SU-DHL-6 (cell line): ENCODE measurements at regions not wholly inside any gene's neighbourhood (a gene's known extent, or its start where the extent isn't known, plus 50 kb on each side); places are given as distances from the start of the nearest gene placed in this dataset.
"Not testable (repeated sequence)": the region's sequence is repeated elsewhere in the genome, so short reads cannot be mapped to it uniquely, and the experiment has no call there.

Experiments used
- H2AFZ ChIP-seq: fragments of 200-600 bp; sonication (generic); 2 replicates; pipeline ENCODE4 v1.6.1; 2014; ENCODE audit warnings: low read depth, mild to moderate bottlenecking, moderate library complexity, mixed read lengths, antibody characterized with exemption, low read length; ENCODE audit not compliant: severe bottlenecking
- H3F3A ChIP-seq: fragments of 200-600 bp; shearing (Covaris generic); 2 replicates; pipeline ENCODE4 v1.6.0; 2016; ENCODE audit warnings: antibody characterized with exemption, mild to moderate bottlenecking; ENCODE audit not compliant: insufficient read depth
- H3K27ac ChIP-seq: fragments of 200-600 bp; sonication (generic); 2 replicates; pipeline ENCODE4 v1.5.1; 2016; ENCODE audit warnings: low read depth, mild to moderate bottlenecking, low read length, moderate library complexity, mixed read lengths
- H3K27me3 ChIP-seq: fragments of 200-600 bp; sonication (generic), shearing (Covaris generic); 2 replicates; pipeline ENCODE4 v1.6.0; 2014; ENCODE audit warnings: mild to moderate bottlenecking, low read length
- H3K36me3 ChIP-seq: fragments of 200-600 bp; sonication (generic); 2 replicates; pipeline ENCODE4 v1.6.1; 2014; ENCODE audit warnings: mild to moderate bottlenecking, low read length, mixed read lengths
- H3K4me2 ChIP-seq: fragments of 300-600, 200-600 bp; shearing (Covaris generic), sonication (generic); 2 replicates; pipeline ENCODE4 v1.6.0; 2014; ENCODE audit warnings: low read length, low read depth, mild to moderate bottlenecking; ENCODE audit not compliant: poor library complexity, severe bottlenecking
- H3K4me3 ChIP-seq: fragments of 200-600 bp; sonication (generic); 2 replicates; pipeline ENCODE4 v1.5.1; 2014; ENCODE audit warnings: antibody characterized with exemption, low read length, mild to moderate bottlenecking, mixed read lengths; ENCODE audit not compliant: insufficient read depth, poor library complexity, severe bottlenecking
- H3K79me2 ChIP-seq: fragments of 200-600 bp; sonication (generic); 2 replicates; pipeline ENCODE4 v1.6.1; 2014; ENCODE audit warnings: mild to moderate bottlenecking, low read length, moderate library complexity; ENCODE audit not compliant: insufficient read depth
- H3K9ac ChIP-seq: fragments of 200-600 bp; sonication (generic); 2 replicates; pipeline ENCODE4 v1.7.0; 2014; ENCODE audit warnings: mild to moderate bottlenecking, low read length
- H3K9me2 ChIP-seq: fragments of 200-600 bp; sonication (generic); replicated peaks from 2 replicates; pipeline ENCODE4 v1.6.1; 2014; ENCODE audit warnings: low read length; ENCODE audit not compliant: insufficient read depth
- H3K9me3 ChIP-seq: fragments of 200-600 bp; sonication (generic); 2 replicates; pipeline ENCODE4 v1.6.1; 2014; ENCODE audit warnings: low read length, mixed read lengths; ENCODE audit not compliant: insufficient read depth
- H4K20me1 ChIP-seq: fragments of 200-600 bp; sonication (generic); 2 replicates; pipeline ENCODE4 v1.6.1; 2014; ENCODE audit warnings: low read depth, mild to moderate bottlenecking, antibody characterized with exemption, low read length, moderate library complexity, mixed read lengths
- EZH2phosphoT487 ChIP-seq: fragments of 200-600 bp; sonication (generic), shearing (Covaris generic); conservative IDR thresholded peaks from 2 replicates; pipeline ENCODE4 v1.6.1; 2018; ENCODE audit warnings: mild to moderate bottlenecking, antibody characterized with exemption, low read length, moderate library complexity, mixed read lengths
- TF ChIP-seq, protein P1 (sequence below): fragments of 200-600 bp; sonication (generic); IDR thresholded peaks from one replicate; pipeline ENCODE4 v1.5.1; 2017; ENCODE audit warnings: antibody characterized with exemption, mild to moderate bottlenecking, low read length, moderate library complexity; ENCODE audit not compliant: insufficient read depth, poor library complexity, severe bottlenecking

DNA sequence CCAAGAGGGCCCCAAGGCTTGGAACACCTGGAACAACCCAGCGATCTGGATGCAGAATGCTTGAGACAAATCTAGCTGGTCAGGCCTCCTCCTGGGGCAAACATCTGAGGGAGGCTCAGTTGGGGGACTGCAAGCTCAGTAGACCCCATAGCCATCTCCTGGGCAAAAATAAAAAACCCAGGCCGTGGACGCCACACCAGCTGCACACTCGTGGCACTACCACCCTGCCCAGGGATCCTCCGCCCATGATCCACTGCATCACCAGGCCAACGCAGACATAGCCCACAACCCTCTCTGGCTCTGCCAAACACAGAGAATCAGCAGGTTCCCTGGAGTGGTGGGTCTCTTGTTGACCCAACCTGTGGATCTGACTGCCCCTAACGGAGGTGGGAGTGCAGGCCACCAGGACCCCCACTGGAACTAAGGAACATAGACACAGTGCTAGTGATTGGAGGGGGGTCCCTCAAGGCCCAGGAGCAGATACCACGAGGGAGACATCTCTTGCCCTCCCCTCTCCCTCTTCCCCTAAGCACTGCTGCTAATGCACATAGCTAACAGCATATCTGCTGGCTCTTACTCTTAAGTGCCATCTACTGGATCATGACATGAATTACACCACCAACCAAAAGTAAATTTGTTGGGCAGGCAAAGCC lies 147.2 kb downstream of the CHD1L start:
- H3K27ac ChIP-seq: no peak overlapping the region
- no peaks in the 10 kb centered on the region for H3F3A ChIP-seq
- no peaks in the 10 kb centered on the region for H4K20me1 ChIP-seq
- no peaks in the 10 kb centered on the region for H3K27me3 ChIP-seq
- TF ChIP-seq EZH2phosphoT487: no peak
- TF ChIP-seq, protein P1, sequence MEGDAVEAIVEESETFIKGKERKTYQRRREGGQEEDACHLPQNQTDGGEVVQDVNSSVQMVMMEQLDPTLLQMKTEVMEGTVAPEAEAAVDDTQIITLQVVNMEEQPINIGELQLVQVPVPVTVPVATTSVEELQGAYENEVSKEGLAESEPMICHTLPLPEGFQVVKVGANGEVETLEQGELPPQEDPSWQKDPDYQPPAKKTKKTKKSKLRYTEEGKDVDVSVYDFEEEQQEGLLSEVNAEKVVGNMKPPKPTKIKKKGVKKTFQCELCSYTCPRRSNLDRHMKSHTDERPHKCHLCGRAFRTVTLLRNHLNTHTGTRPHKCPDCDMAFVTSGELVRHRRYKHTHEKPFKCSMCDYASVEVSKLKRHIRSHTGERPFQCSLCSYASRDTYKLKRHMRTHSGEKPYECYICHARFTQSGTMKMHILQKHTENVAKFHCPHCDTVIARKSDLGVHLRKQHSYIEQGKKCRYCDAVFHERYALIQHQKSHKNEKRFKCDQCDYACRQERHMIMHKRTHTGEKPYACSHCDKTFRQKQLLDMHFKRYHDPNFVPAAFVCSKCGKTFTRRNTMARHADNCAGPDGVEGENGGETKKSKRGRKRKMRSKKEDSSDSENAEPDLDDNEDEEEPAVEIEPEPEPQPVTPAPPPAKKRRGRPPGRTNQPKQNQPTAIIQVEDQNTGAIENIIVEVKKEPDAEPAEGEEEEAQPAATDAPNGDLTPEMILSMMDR: peak; percentile 44
- no peak overlapping the region for H2AFZ ChIP-seq
- no peak overlapping the region for H3K9ac ChIP-seq
- H3K9me3 ChIP-seq: no peaks in the 10 kb centered on the region
- no peak overlapping the region for H3K4me3 ChIP-seq
- H3K79me2 ChIP-seq: no peaks in the 10 kb centered on the region
- H3K36me3 ChIP-seq: no peaks in the 10 kb centered on the region
- H3K4me2 ChIP-seq: no peak overlapping the region
- H3K9me2 ChIP-seq: no peaks in the 10 kb centered on the region

DNA sequence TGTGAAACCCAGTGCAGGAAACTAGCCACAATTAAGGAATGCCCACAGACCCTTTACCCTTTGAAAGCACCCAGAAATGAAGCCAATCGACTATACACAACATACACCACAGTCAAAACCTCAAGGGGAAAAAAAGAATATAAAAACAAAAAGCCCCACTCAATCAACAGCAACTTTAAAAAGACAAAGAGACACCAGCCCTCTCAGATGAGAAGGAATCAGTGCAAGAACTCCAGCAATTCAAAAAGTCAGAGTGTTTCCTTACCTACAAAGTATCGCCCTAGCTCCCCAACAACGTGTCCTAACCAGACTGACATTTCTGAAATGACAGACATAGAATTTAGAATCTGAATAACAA lies 147.7 kb downstream of the CHD1L start:
- no peaks in the 10 kb centered on the region for H3K9me2 ChIP-seq
- no peaks in the 10 kb centered on the region for H3F3A ChIP-seq
- no peaks in the 10 kb centered on the region for H3K79me2 ChIP-seq
- H2AFZ ChIP-seq: no peak overlapping the region
- no peak overlapping the region for H3K4me3 ChIP-seq
- no peaks in the 10 kb centered on the region for H3K36me3 ChIP-seq
- no peaks in the 10 kb centered on the region for H3K9me3 ChIP-seq
- TF ChIP-seq, protein P1: no peak
- TF ChIP-seq EZH2phosphoT487: no peak
- no peak overlapping the region for H3K27ac ChIP-seq
- H3K27me3 ChIP-seq: no peaks in the 10 kb centered on the region
- H3K4me2 ChIP-seq: no peak overlapping the region
- H4K20me1 ChIP-seq: no peaks in the 10 kb centered on the region
- H3K9ac ChIP-seq: no peak overlapping the region

GRCh38 chr1:147391114-147391513 lies 148.6 kb downstream of the CHD1L start:
- Histone ChIP-seq H3K36me3 (no peaks in the 10 kb centered on the region), H3K9ac (no peak overlapping the region), H2AFZ (no peak overlapping the region), H3K4me2 (no peak overlapping the region), H3F3A (no peaks in the 10 kb centered on the region), H3K9me2 (no peaks in the 10 kb centered on the region), H3K9me3 (no peaks in the 10 kb centered on the region), H4K20me1 (no peaks in the 10 kb centered on the region), H3K27me3 (no peaks in the 10 kb centered on the region), H3K79me2 (no peaks in the 10 kb centered on the region), H3K4me3 (no peak overlapping the region), H3K27ac (no peak overlapping the region)
- TF ChIP-seq EZH2phosphoT487: no peak
- TF ChIP-seq, protein P1: no peak

DNA sequence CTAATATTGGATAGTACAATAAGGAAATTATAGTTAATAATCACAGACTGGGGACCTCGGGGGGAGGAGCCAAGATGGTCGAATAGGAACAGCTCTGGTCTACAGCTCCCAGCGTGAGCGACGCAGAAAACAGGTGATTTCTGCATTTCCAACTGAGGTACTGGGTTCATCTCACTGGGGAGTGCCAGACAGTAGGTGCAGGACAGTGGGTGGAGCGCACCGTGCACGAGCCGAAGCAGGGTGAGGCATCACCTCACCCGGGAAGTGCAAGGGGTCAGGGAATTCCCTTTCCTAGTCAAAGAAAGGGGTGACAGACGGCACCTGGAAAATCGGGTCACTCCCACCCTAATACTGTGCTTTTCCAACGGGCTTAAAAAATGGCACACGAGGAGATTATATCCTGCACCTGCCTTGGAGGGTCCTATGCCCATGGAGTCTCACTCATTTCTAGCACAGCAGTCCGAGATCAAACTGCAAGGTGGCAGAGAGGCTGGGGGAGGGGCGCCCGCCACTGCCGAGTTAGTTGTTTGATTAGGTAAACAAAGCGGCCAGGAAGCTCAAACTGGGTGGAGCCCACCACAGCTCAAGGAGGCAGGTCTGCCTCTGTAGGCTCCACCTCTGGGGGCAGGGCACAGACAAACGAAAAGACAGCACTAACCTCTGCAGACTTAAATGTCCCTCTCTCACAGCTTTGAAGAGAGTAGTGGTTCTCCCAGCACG lies 138.8 kb upstream of the BCL9 start:
- H3F3A ChIP-seq, H4K20me1 ChIP-seq, H3K27me3 ChIP-seq, H3K9me2 ChIP-seq, H3K4me2 ChIP-seq, H3K36me3 ChIP-seq, H3K27ac ChIP-seq, H3K9ac ChIP-seq, H3K79me2 ChIP-seq, H3K4me3 ChIP-seq, H3K9me3 ChIP-seq, H2AFZ ChIP-seq: not testable (repeated sequence)

GRCh38 chr1:147404344-147404743 lies 137.0 kb upstream of the BCL9 start:
- H3K4me3 ChIP-seq: not testable (repeated sequence)

More at GRCh38 chr1:147404344-147404743, 137.0 kb upstream of the BCL9 start:
- H4K20me1 ChIP-seq, H3F3A ChIP-seq, H3K9ac ChIP-seq, H3K79me2 ChIP-seq, H3K9me2 ChIP-seq, H3K27me3 ChIP-seq, H2AFZ ChIP-seq, H3K36me3 ChIP-seq, H3K9me3 ChIP-seq, H3K4me2 ChIP-seq, H3K27ac ChIP-seq: not testable (repeated sequence)
